ENCODE measurements at regions not wholly inside any gene's neighbourhood (a gene's known extent, or its start where the extent isn't known, plus 50 kb on each side); places are given as distances from the start of the nearest gene placed in this dataset.

DNA sequence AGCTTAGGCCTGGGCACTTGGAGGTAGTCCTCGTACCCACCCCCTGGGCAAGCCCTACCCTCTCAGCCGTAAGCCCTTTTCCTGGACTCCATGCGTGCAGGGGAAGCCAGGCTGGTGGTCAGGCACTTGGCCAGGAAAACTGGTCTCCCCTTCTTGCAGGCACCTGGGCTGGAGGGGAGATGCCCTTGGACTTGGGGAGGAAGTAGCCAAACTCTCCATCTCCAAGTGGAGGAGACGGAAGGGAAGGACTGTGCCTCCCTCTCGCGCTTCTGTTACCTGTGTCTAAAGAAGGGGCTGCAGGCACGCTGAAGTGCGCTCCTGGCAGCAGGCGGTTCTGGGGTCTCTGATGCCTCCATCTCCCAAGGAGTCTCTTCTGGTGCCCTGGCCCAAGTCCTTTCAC is 283.9 kb downstream of the PBX3 start (continued):
- no peak for TF ChIP-seq NKRF (conservative IDR thresholded peaks at IDR 0.05)

DNA sequence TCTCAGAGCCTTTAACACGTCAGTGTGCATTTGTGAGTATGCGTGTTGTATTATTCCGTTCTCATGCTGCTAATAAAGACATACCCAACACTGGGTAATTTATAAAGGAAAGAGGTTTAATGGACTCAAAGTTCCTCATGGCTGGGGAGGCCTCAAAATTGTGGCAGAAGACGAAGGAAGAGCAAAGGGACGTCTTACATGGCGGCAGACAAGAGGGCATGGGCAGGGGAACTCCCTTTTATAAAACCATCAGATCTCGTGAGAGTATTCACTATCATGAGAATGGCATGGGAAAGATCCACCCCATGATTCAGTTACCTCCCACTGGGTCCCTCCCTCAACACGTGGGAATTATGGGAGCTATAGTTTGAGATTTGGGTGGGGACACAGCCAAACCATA is 285.0 kb downstream of the PBX3 start:
- Histone ChIP-seq H3K79me2 (ENCODE audit: control insufficient read depth, insufficient read depth, low read length) (no peaks in the 10 kb centered on the region), H3K27ac (ENCODE audit: control insufficient read depth, insufficient read depth) (no peak overlapping the region), H4K20me1 (ENCODE audit: control insufficient read depth, insufficient read depth) (no peaks in the 10 kb centered on the region), H3K9ac (ENCODE audit: control insufficient read depth, insufficient read depth, low read length) (no peak overlapping the region), H2AFZ (ENCODE audit: control insufficient read depth, low read depth, low read length) (no peak overlapping the region), H3K4me2 (ENCODE audit: control insufficient read depth, insufficient read depth) (no peak overlapping the region), H3K9me3 (replicated peaks; ENCODE audit: control insufficient read depth, insufficient read depth, low read length) (no peaks in the 10 kb centered on the region), H3K4me1 (ENCODE audit: control insufficient read depth, insufficient read depth, low read length) (no peaks in the 10 kb centered on the region), H3K27me3 (replicated peaks in 1 of 2; ENCODE audit: control insufficient read depth in 2 of 2, insufficient read depth in 2 of 2, low read length in 1 of 2) (no peaks in the 10 kb centered on the region; a peak in 1 of 4 replicates), H3K36me3 (ENCODE audit: control insufficient read depth in 2 of 2, insufficient read depth in 2 of 2, low read length in 1 of 2) (no peaks in the 10 kb centered on the region), H3K4me3 (no peak overlapping the region)
- FAIRE-seq (no peak), ATAC-seq (no peak), DNase-seq (ENCODE audit: low read depth, low spot score) (no peak)
- POLR2A ChIA-PET = no interaction called here
- TF ChIP-seq CHD2 (IDR thresholded peaks at IDR 0.05; ENCODE audit: borderline replicate concordance, low read depth, low read length) (no peak), NR2F1 (conservative IDR thresholded peaks at IDR 0.05) (no peak), ZBTB40 (IDR thresholded peaks at IDR 0.05; ENCODE audit: borderline replicate concordance) (no peak)
- CTCF ChIA-PET = interaction anchor here (0.6 kb wide), 1 partner anchor 9 kb away, joined by 3 read pairs; no protein-coding TSS in a partner anchor
- RAD21 ChIA-PET (ENCODE audit: unreplicated experiment) = no interaction called here
- BruUV-seq (replicated peaks) = no TSS peak
- intact Hi-C loops (cut with micrococcal nuclease; ENCODE audit: unreplicated experiment) (no loop called here), in situ Hi-C loops (cut with MboI) (no loop called here)
- SMC1A ChIA-PET (ENCODE audit: uncharacterized antibody, unreplicated experiment) = no interaction called here
- WGBS (ENCODE audit: insufficient coverage, insufficient replicate concordance, low lambda C conversion rate, missing lambda C conversion rate) = 47% methylated on average over 8 of the region's 8 CpGs

Data from GM12878 (cell line).